ENCODE measurements at regions not wholly inside any gene's neighbourhood (a gene's known extent, or its start where the extent isn't known, plus 50 kb on each side); places are given as distances from the start of the nearest gene placed in this dataset.

DNA sequence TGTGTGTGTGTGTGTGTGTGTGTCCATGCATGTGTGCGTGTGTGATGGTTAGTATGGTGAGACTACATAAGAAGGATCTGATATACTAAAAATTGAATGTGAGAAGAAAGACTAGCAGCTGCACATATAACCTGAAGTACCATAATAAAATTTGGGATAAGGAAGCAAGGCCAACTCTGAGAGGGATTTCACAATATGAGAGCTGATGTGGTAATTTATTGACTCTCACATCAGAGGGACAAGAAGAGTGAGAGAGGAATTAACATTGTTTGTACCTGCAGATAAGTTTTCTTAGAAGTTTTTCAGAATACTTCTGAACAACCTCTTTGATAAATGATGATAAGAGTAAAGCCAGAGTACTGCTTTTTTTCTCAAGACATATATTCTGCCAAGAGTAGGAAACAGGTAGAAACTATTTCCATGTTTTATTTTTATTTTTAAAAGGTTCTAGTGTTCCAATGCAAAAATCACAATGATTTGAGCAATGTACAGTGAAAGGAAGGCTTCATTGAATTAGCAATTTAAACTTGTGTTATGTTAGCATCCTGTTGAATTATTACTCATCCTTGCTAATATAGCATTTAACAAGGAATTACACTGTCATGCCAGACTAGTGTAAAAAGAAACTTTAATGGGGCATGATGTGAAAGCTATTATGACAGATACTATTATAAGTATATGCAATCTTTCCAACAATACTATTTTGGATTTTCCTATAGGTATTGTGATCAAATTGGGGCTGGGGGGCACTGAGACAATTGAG is 415.5 kb upstream of the ARPP21 start:
- POLR2A ChIA-PET = no interaction called here
- no peaks in the 10 kb centered on the region for H3K27me3 ChIP-seq (replicated peaks; ENCODE audit: control insufficient read depth, insufficient read depth, low read length)
- H3K4me1 ChIP-seq = peaks cover 27% of the 10 kb centered on the region
- no peak overlapping the region for H3K4me3 ChIP-seq (ENCODE audit: low read depth, low read length)
- Mint-ChIP-seq H3K4me1 (ENCODE audit: low read depth, unreplicated experiment) (peaks cover 18% of the 10 kb centered on the region), H3K4me3 (ENCODE audit: unreplicated experiment) (no peak overlapping the region), H3K27ac (ENCODE audit: unreplicated experiment) (peak overlapping the region; percentile 53), H3K27me3 (ENCODE audit: insufficient read depth, unreplicated experiment) (no peaks in the 10 kb centered on the region), H3K36me3 (ENCODE audit: insufficient read depth, unreplicated experiment) (no peaks in the 10 kb centered on the region), H3K9me3 (ENCODE audit: unreplicated experiment) (peaks cover 22% of the 10 kb centered on the region)
- CTCF ChIA-PET = interaction anchor here (0.7 kb wide), 1 partner anchor 385 kb away, joined by 5 read pairs; no protein-coding TSS in a partner anchor
- H3K36me3 ChIP-seq (ENCODE audit: control insufficient read depth, insufficient read depth, low read length) = no peaks in the 10 kb centered on the region
- peak in 1 of 2 experiments; percentile 52 for DNase-seq
- BruUV-seq (replicated peaks) = no TSS peak
- intact Hi-C loops (cut with micrococcal nuclease; ENCODE audit: unreplicated experiment) = loop anchor here (2.0 kb wide), 2 partner anchors 17 to 33 kb away; no protein-coding TSS in a partner anchor
- no peaks in the 10 kb centered on the region for H3K9me3 ChIP-seq
- TF ChIP-seq, protein P1, sequence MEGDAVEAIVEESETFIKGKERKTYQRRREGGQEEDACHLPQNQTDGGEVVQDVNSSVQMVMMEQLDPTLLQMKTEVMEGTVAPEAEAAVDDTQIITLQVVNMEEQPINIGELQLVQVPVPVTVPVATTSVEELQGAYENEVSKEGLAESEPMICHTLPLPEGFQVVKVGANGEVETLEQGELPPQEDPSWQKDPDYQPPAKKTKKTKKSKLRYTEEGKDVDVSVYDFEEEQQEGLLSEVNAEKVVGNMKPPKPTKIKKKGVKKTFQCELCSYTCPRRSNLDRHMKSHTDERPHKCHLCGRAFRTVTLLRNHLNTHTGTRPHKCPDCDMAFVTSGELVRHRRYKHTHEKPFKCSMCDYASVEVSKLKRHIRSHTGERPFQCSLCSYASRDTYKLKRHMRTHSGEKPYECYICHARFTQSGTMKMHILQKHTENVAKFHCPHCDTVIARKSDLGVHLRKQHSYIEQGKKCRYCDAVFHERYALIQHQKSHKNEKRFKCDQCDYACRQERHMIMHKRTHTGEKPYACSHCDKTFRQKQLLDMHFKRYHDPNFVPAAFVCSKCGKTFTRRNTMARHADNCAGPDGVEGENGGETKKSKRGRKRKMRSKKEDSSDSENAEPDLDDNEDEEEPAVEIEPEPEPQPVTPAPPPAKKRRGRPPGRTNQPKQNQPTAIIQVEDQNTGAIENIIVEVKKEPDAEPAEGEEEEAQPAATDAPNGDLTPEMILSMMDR (IDR thresholded peaks at IDR 0.05; ENCODE audit: insufficient read depth in 1 of 2, low read depth in 1 of 2, low read length in 1 of 2, severe bottlenecking in 1 of 2, unreplicated experiment in 1 of 2) = no peak

DNA sequence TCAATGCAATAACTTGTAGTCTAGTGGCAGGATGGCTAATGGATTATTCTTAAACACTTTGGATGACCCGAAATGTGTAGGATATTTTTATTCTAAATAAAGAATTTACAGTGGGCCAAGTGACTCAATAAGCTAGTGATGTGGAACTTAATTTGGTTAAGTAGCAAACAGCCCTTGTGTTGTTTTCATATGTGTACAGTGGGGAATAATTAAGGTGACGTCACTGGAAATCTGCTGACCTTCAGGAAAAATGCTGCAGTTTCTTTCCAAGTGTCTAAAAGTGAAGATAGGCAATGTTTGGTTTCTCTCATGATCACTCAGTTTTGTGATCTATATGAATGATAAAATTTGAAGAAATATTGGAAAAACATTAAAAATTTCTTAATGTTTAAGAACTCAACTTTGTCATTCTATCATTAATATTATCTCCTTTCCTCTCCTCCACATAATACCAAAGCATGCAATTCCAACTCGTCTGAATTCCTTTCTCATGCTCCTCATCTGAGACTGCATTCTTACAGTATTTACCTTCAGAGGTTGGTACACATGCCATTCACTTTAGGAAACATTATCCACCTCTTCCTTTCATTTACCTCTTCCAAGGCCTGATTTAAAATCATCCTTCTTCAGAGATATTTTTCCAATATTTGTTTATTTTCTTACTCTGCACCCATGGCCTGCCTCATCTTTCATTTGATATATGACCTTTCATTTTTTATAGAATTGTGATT is 414.6 kb upstream of the ARPP21 start:
- no peaks in the 10 kb centered on the region for H3K27me3 Mint-ChIP-seq (ENCODE audit: insufficient read depth, unreplicated experiment)
- Histone ChIP-seq H3K9me3 (no peaks in the 10 kb centered on the region), H3K4me3 (ENCODE audit: low read depth, low read length) (no peak overlapping the region), H3K36me3 (ENCODE audit: control insufficient read depth, insufficient read depth, low read length) (no peaks in the 10 kb centered on the region), H3K27me3 (replicated peaks; ENCODE audit: control insufficient read depth, insufficient read depth, low read length) (no peaks in the 10 kb centered on the region), H3K4me1 (peaks cover 27% of the 10 kb centered on the region)
- peak overlapping the region; percentile 53 for H3K27ac Mint-ChIP-seq (ENCODE audit: unreplicated experiment)
- DNase-seq = peak in 1 of 2 experiments; percentile 8
- ChIA-PET CTCF (no interaction called here), POLR2A (no interaction called here)
- TF ChIP-seq, protein P1 (IDR thresholded peaks at IDR 0.05; ENCODE audit: insufficient read depth in 1 of 2, low read depth in 1 of 2, low read length in 1 of 2, severe bottlenecking in 1 of 2, unreplicated experiment in 1 of 2) = no peak
- H3K4me1 Mint-ChIP-seq (ENCODE audit: low read depth, unreplicated experiment) = peaks cover 12% of the 10 kb centered on the region
- H3K36me3 Mint-ChIP-seq (ENCODE audit: insufficient read depth, unreplicated experiment) = no peaks in the 10 kb centered on the region
- peaks cover 19% of the 10 kb centered on the region for H3K9me3 Mint-ChIP-seq (ENCODE audit: unreplicated experiment)
- no TSS peak for BruUV-seq (replicated peaks)
- intact Hi-C loops (cut with micrococcal nuclease; ENCODE audit: unreplicated experiment) = loop anchor here (2.0 kb wide), 2 partner anchors 16 to 34 kb away; no protein-coding TSS in a partner anchor
- peak overlapping the region; percentile 6 for H3K4me3 Mint-ChIP-seq (ENCODE audit: unreplicated experiment)

DNA sequence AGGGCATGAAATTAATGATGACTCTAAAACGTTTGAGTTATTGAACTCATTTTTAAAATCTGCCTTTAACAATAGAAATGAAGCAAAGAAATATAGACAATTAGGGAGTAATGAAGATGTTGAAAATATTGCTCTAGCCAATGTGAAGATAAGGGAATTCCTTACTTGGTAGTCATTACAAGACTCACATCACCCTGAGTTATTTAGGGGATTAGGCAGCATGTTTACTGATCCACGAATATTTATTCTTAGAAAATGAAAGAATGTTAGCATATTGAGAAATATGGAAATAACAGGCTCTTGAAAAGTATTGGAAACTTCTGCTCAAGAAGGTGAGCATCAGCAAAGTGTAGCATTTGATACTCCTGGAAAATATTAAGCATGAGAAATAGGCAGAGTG is 398.1 kb upstream of the ARPP21 start:
- DNase-seq = no peak
- TF ChIP-seq, protein P1 (IDR thresholded peaks at IDR 0.05; ENCODE audit: insufficient read depth in 1 of 2, low read depth in 1 of 2, low read length in 1 of 2, severe bottlenecking in 1 of 2, unreplicated experiment in 1 of 2) = no peak
- Mint-ChIP-seq H3K27me3 (ENCODE audit: insufficient read depth, unreplicated experiment) (no peaks in the 10 kb centered on the region), H3K4me3 (ENCODE audit: unreplicated experiment) (peak overlapping the region; percentile 9), H3K4me1 (ENCODE audit: low read depth, unreplicated experiment) (peaks cover 6% of the 10 kb centered on the region), H3K9me3 (ENCODE audit: unreplicated experiment) (no peaks in the 10 kb centered on the region), H3K36me3 (ENCODE audit: insufficient read depth, unreplicated experiment) (no peaks in the 10 kb centered on the region), H3K27ac (ENCODE audit: unreplicated experiment) (peak overlapping the region; percentile 8)
- Histone ChIP-seq H3K4me3 (ENCODE audit: low read depth, low read length) (no peak overlapping the region), H3K4me1 (peaks cover 9% of the 10 kb centered on the region; the same call in 1 of the 2 replicates), H3K36me3 (ENCODE audit: control insufficient read depth, insufficient read depth, low read length) (no peaks in the 10 kb centered on the region), H3K9me3 (no peaks in the 10 kb centered on the region), H3K27me3 (replicated peaks; ENCODE audit: control insufficient read depth, insufficient read depth, low read length) (no peaks in the 10 kb centered on the region)
- no TSS peak for BruUV-seq (replicated peaks)
- intact Hi-C loops (cut with micrococcal nuclease; ENCODE audit: unreplicated experiment) = loop anchor here (2.0 kb wide), 1 partner anchor 16 kb away; no protein-coding TSS in a partner anchor
- ChIA-PET CTCF (no interaction called here), POLR2A (no interaction called here)

Measured in Caco-2 (cell line).